Caco-2 (cell line): ENCODE measurements at regions not wholly inside any gene's neighbourhood (a gene's known extent, or its start where the extent isn't known, plus 50 kb on each side); places are given as distances from the start of the nearest gene placed in this dataset.

Source experiments
- BruUV-seq: library from RNA; stranded (reverse); fragments of 400-500 nt; replicated peaks from 2 replicates; lab custom pipeline; 2021; lab: Mats Ljungman, UMichigan
- CTCF ChIA-PET: fragments of 300-600 bp; sonication (Branson Sonifier 250); formaldehyde crosslinking; loops from one replicate; lab custom pipeline; 2022; ENCODE audit warnings: antibody characterized with exemption; lab: Charles Lee
- POLR2A ChIA-PET: fragments of 300-600 bp; sonication (Branson Sonifier 250); formaldehyde crosslinking; loops from one replicate; lab custom pipeline; 2022; ENCODE audit warnings: antibody characterized with exemption; lab: Charles Lee
- DNase-seq, 2 experiments: peaks; one replicate each; pipeline versions ENCODE4 v3.0.0 to v3.0.0-alpha.2; 2020 to 2022
- H3K27me3 ChIP-seq: replicated peaks from 2 replicates; pipeline ENCODE4 v1.6.0; 2011; ENCODE audit warnings: low read length; ENCODE audit not compliant: control insufficient read depth, insufficient read depth
- H3K36me3 ChIP-seq: 2 replicates; pipeline ENCODE4 v1.5.1; 2011; ENCODE audit warnings: low read length; ENCODE audit not compliant: control insufficient read depth, insufficient read depth
- H3K4me1 ChIP-seq: fragments of 250-450 bp; sonication (Bioruptor Pico); 2 replicates; pipeline ENCODE4 v1.5.1; 2020; ENCODE audit warnings: mild to moderate bottlenecking
- H3K4me3 ChIP-seq: 2 replicates; pipeline ENCODE4 v1.5.1; 2011; ENCODE audit warnings: low read depth, mild to moderate bottlenecking, control low read depth, low read length
- H3K9me3 ChIP-seq: fragments of 250-450 bp; sonication (Bioruptor Pico); 2 replicates; pipeline ENCODE4 v1.5.1; 2020; ENCODE audit warnings: mild to moderate bottlenecking, moderate library complexity
- H3K27ac Mint-ChIP-seq: one replicate; pipeline ENCODE4 v1.8.0; 2022; ENCODE audit warnings: mixed read lengths; ENCODE audit not compliant: unreplicated experiment
- H3K27me3 Mint-ChIP-seq: one replicate; pipeline ENCODE4 v1.8.0; 2022; ENCODE audit warnings: mixed read lengths; ENCODE audit not compliant: insufficient read depth, unreplicated experiment
- H3K36me3 Mint-ChIP-seq: one replicate; pipeline ENCODE4 v1.8.0; 2022; ENCODE audit warnings: mild to moderate bottlenecking, mixed read lengths; ENCODE audit not compliant: insufficient read depth, unreplicated experiment
- H3K4me1 Mint-ChIP-seq: one replicate; pipeline ENCODE4 v1.8.0; 2022; ENCODE audit warnings: low read depth, mixed read lengths; ENCODE audit not compliant: unreplicated experiment
- H3K4me3 Mint-ChIP-seq: one replicate; pipeline ENCODE4 v1.8.0; 2022; ENCODE audit warnings: mild to moderate bottlenecking, moderate library complexity, mixed read lengths; ENCODE audit not compliant: unreplicated experiment
- H3K9me3 Mint-ChIP-seq: one replicate; pipeline ENCODE4 v1.8.0; 2022; ENCODE audit warnings: mixed read lengths; ENCODE audit not compliant: unreplicated experiment
- CTCF ChIP-seq, 2 experiments: fragments of 200-600 bp in 1 of 2; IDR thresholded peaks; 1 replicate in 1 of 2; 2 replicates in 1 of 2; pipeline versions ENCODE4 v1.5.1 to v1.8.0; 2011 to 2022; ENCODE audit warnings: antibody characterized with exemption in 1 of 2, control low read depth in 1 of 2, inconsistent platforms in 1 of 2, low read depth in 1 of 2, low read length in 1 of 2, mild to moderate bottlenecking in 1 of 2, moderate library complexity in 1 of 2; ENCODE audit not compliant: insufficient read depth in 1 of 2, severe bottlenecking in 1 of 2, unreplicated experiment in 1 of 2
- intact Hi-C: fragments of 100-400 bp; cut with micrococcal nuclease; formaldehyde crosslinking; loops from one replicate; pipeline ENCODE4 v1.10.0; 2022; ENCODE audit not compliant: unreplicated experiment

- no peaks in the 10 kb centered on the region for H3K27me3 Mint-ChIP-seq
- no peaks in the 10 kb centered on the region for H3K27me3 ChIP-seq
- H3K27ac Mint-ChIP-seq: no peak overlapping the region
- no peak for DNase-seq
- TF ChIP-seq CTCF (IDR thresholded peaks at IDR 0.05; ENCODE audit: insufficient read depth in 1 of 2, low read depth in 1 of 2, low read length in 1 of 2, severe bottlenecking in 1 of 2, unreplicated experiment in 1 of 2): no peak
- H3K4me1 ChIP-seq: no peaks in the 10 kb centered on the region
- H3K36me3 Mint-ChIP-seq: no peaks in the 10 kb centered on the region
- H3K9me3 ChIP-seq: peaks cover 8% of the 10 kb centered on the region; the same call in 1 of the 2 replicates
- ChIA-PET POLR2A (no interaction called here), CTCF (no interaction called here)
- no peaks in the 10 kb centered on the region for H3K4me1 Mint-ChIP-seq
- intact Hi-C loops: no loop called here
- H3K4me3 ChIP-seq: no peak overlapping the region
- BruUV-seq: no TSS peak
- no peak overlapping the region for H3K4me3 Mint-ChIP-seq
- H3K36me3 ChIP-seq: no peaks in the 10 kb centered on the region
- peaks cover 10% of the 10 kb centered on the region for H3K9me3 Mint-ChIP-seq
Observed at GRCh38 chr3:176505878-176506621, 691.2 kb downstream of the TBL1XR1 start.

DNA sequence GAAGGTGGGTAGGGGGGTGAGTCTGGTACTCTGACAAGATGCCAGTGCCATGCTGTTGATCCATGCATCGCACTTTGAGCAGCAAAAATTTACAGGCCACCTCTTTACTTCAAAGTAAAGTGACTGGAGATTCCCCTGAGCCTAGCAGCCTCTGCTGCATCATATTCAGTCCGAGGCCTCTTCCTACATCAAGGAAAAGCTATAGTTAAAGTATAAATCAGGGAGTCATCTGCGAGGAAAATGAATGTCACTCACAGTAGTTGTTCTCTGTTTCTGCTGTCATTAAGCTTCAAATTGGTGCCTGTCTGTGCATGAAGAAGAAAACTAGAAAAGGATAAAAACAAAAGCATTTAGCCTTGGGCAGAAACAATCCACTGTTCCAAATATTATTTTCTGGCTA, 706.2 kb downstream of the TBL1XR1 start:
- Histone ChIP-seq H3K4me1 (no peaks in the 10 kb centered on the region), H3K9me3 (no peaks in the 10 kb centered on the region), H3K36me3 (no peaks in the 10 kb centered on the region), H3K27me3 (no peaks in the 10 kb centered on the region), H3K4me3 (no peak overlapping the region)
- no TSS peak for BruUV-seq
- Mint-ChIP-seq H3K27ac (no peak overlapping the region), H3K9me3 (no peaks in the 10 kb centered on the region), H3K4me1 (no peaks in the 10 kb centered on the region), H3K27me3 (no peaks in the 10 kb centered on the region), H3K4me3 (no peak overlapping the region), H3K36me3 (no peaks in the 10 kb centered on the region)
- CTCF ChIA-PET: no interaction called here
- POLR2A ChIA-PET: no interaction called here
- no peak for TF ChIP-seq CTCF (IDR thresholded peaks at IDR 0.05; ENCODE audit: insufficient read depth in 1 of 2, low read depth in 1 of 2, low read length in 1 of 2, severe bottlenecking in 1 of 2, unreplicated experiment in 1 of 2)
- intact Hi-C loops: no loop called here
- no peak for DNase-seq

DNA sequence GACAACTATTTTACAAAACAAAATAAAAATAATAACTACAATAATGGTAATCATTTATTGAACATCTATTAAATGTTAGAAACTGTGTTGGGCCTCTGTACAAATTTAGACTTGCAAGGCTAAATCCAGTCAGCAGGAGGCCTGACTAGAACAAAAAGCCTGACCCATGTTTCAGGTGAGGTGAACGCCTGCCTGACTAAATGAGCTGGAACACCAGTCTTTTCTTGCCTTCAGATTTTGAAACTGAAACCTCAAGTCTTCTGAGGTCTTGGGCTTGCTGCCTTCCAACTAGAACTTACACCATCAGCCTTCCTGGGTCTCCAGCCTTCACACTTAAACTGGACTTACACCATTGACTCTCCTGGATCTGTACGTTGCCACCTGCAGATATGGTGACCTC, 706.9 kb downstream of the TBL1XR1 start:
- no TSS peak for BruUV-seq
- ChIA-PET POLR2A (no interaction called here), CTCF (no interaction called here)
- no peaks in the 10 kb centered on the region for H3K27me3 ChIP-seq
- no peak overlapping the region for H3K4me3 Mint-ChIP-seq
- H3K4me3 ChIP-seq: no peak overlapping the region
- no peak for DNase-seq
- H3K27me3 Mint-ChIP-seq: no peaks in the 10 kb centered on the region
- no peaks in the 10 kb centered on the region for H3K9me3 ChIP-seq
- no peaks in the 10 kb centered on the region for H3K4me1 Mint-ChIP-seq
- H3K27ac Mint-ChIP-seq: no peak overlapping the region
- no peaks in the 10 kb centered on the region for H3K4me1 ChIP-seq
- H3K9me3 Mint-ChIP-seq: no peaks in the 10 kb centered on the region
- no peak for TF ChIP-seq CTCF (IDR thresholded peaks at IDR 0.05; ENCODE audit: insufficient read depth in 1 of 2, low read depth in 1 of 2, low read length in 1 of 2, severe bottlenecking in 1 of 2, unreplicated experiment in 1 of 2)
- no peaks in the 10 kb centered on the region for H3K36me3 ChIP-seq
- intact Hi-C loops: no loop called here
- no peaks in the 10 kb centered on the region for H3K36me3 Mint-ChIP-seq
